ENCODE measurements at regions not wholly inside any gene's neighbourhood (a gene's known extent, or its start where the extent isn't known, plus 50 kb on each side); places are given as distances from the start of the nearest gene placed in this dataset.
A peak's percentile ranks its signal among the peaks of the same experiment; 100 is the strongest.

- no peak for DNase-seq (ENCODE audit: low spot score)
- H3K4me1 ChIP-seq (ENCODE audit: control insufficient read depth in 2 of 2, insufficient read depth in 1 of 2, low read depth in 1 of 2, low read length in 2 of 2), result no peaks in the 10 kb centered on the region
- no peak overlapping the region for H3K14ac ChIP-seq (ENCODE audit: low read length)
- no peak overlapping the region for H3K4ac ChIP-seq (ENCODE audit: low read length)
- H3K18ac ChIP-seq (ENCODE audit: low read length), result no peak overlapping the region
- no peaks in the 10 kb centered on the region for H3K79me1 ChIP-seq (ENCODE audit: low read depth, low read length)
- no peaks in the 10 kb centered on the region for H3K9me3 ChIP-seq (replicated peaks in 1 of 2; ENCODE audit: control insufficient read depth in 2 of 2, insufficient read depth in 1 of 2, low read depth in 1 of 2, low read length in 2 of 2)
- H3K23ac ChIP-seq (ENCODE audit: low read depth, low read length, poor library complexity), result no peak overlapping the region
- no peaks in the 10 kb centered on the region for H3K27me3 ChIP-seq (ENCODE audit: control insufficient read depth in 3 of 3, insufficient read depth in 3 of 3, low read depth in 1 of 3, low read length in 3 of 3)
- no peaks in the 10 kb centered on the region for H3K36me3 ChIP-seq (replicated peaks in 1 of 2; ENCODE audit: control insufficient read depth in 2 of 2, insufficient read depth in 2 of 2, low read length in 2 of 2)
- no peak overlapping the region for H2AFZ ChIP-seq (ENCODE audit: low read length)
- H3K27ac ChIP-seq (replicated peaks; ENCODE audit: low read length), result no peak overlapping the region
- no peak overlapping the region for H2BK120ac ChIP-seq (ENCODE audit: low read depth, low read length)
- H3K4me3 ChIP-seq (ENCODE audit: low read length in 2 of 2), result no peak overlapping the region
- no peak overlapping the region for H2BK15ac ChIP-seq (ENCODE audit: low read length)
- H3K4me2 ChIP-seq (ENCODE audit: insufficient read depth, low read length, poor library complexity, severe bottlenecking), result no peak overlapping the region
- no peak overlapping the region for H4K8ac ChIP-seq (ENCODE audit: low read depth, low read length)
- no peak overlapping the region for H2BK12ac ChIP-seq (ENCODE audit: low read length)
- no peak overlapping the region for H2AK5ac ChIP-seq (ENCODE audit: low read depth, low read length)
- no peak overlapping the region for H2BK5ac ChIP-seq (ENCODE audit: low read length)
- H3K9ac ChIP-seq (ENCODE audit: low read depth, low read length, poor library complexity), result no peak overlapping the region
- H4K91ac ChIP-seq (ENCODE audit: low read depth, low read length, poor library complexity), result no peak overlapping the region
These were observed 1380.4 kb downstream of the SLITRK1 start for GRCh38 chr13:82501834-82502233.

- Histone ChIP-seq H3K4ac (ENCODE audit: low read length) (no peak overlapping the region), H2AFZ (ENCODE audit: low read length) (no peak overlapping the region), H3K27me3 (ENCODE audit: control insufficient read depth in 3 of 3, insufficient read depth in 3 of 3, low read depth in 1 of 3, low read length in 3 of 3) (no peaks in the 10 kb centered on the region), H2BK12ac (ENCODE audit: low read length) (no peak overlapping the region), H3K9ac (ENCODE audit: low read depth, low read length, poor library complexity) (no peak overlapping the region), H2AK5ac (ENCODE audit: low read depth, low read length) (no peak overlapping the region), H3K27ac (replicated peaks; ENCODE audit: low read length) (no peak overlapping the region), H3K36me3 (replicated peaks in 1 of 2; ENCODE audit: control insufficient read depth in 2 of 2, insufficient read depth in 2 of 2, low read length in 2 of 2) (no peaks in the 10 kb centered on the region), H3K23ac (ENCODE audit: low read depth, low read length, poor library complexity) (no peak overlapping the region), H3K4me2 (ENCODE audit: insufficient read depth, low read length, poor library complexity, severe bottlenecking) (no peak overlapping the region), H3K4me1 (ENCODE audit: control insufficient read depth in 2 of 2, insufficient read depth in 1 of 2, low read depth in 1 of 2, low read length in 2 of 2) (no peaks in the 10 kb centered on the region), H3K14ac (ENCODE audit: low read length) (no peak overlapping the region), H3K18ac (ENCODE audit: low read length) (no peak overlapping the region), H2BK15ac (ENCODE audit: low read length) (no peak overlapping the region), H3K4me3 (ENCODE audit: low read length in 2 of 2) (no peak overlapping the region), H3K79me1 (ENCODE audit: low read depth, low read length) (no peaks in the 10 kb centered on the region), H2BK120ac (ENCODE audit: low read depth, low read length) (no peak overlapping the region), H4K91ac (ENCODE audit: low read depth, low read length, poor library complexity) (no peak overlapping the region), H4K8ac (ENCODE audit: low read depth, low read length) (no peak overlapping the region), H3K9me3 (replicated peaks in 1 of 2; ENCODE audit: control insufficient read depth in 2 of 2, insufficient read depth in 1 of 2, low read depth in 1 of 2, low read length in 2 of 2) (no peaks in the 10 kb centered on the region), H2BK5ac (ENCODE audit: low read length) (no peak overlapping the region)
- no peak for DNase-seq (ENCODE audit: low spot score)
- no CpG with 5 or more reads among the region's 2 CpGs for WGBS, 2 donors (ENCODE audit: extremely low coverage in 2 of 2, insufficient read length in 2 of 2, insufficient replicate concordance in 1 of 2)
These were observed 1401.9 kb downstream of the SLITRK1 start for GRCh38 chr13:82480415-82480814.

DNA sequence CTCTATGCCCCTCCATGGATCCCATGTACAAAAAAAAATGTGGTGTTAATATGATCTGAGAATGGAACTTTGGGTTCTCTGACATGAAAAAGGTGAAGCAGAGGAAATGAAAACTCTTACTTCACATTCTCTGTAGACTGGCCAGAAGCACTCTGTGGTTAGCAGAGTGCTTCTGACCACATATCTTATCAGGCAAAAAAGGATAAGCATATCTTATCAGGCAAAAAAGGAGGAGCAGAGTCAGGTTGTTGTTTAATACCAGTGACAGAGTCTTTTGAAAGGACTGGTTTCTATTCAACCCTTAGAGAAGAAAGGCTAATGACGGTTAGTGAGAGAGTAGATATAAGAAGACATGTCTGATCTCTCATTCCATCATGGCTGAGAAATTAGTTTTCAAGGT lies 1404.8 kb downstream of the SLITRK1 start:
- H3K9me3 ChIP-seq (replicated peaks in 1 of 2; ENCODE audit: control insufficient read depth in 2 of 2, insufficient read depth in 1 of 2, low read depth in 1 of 2, low read length in 2 of 2), result no peaks in the 10 kb centered on the region
- H3K23ac ChIP-seq (ENCODE audit: low read depth, low read length, poor library complexity), result no peak overlapping the region
- H3K79me1 ChIP-seq (ENCODE audit: low read depth, low read length), result no peaks in the 10 kb centered on the region
- H2AFZ ChIP-seq (ENCODE audit: low read length), result peak overlapping the region; percentile 8
- H3K9ac ChIP-seq (ENCODE audit: low read depth, low read length, poor library complexity), result no peak overlapping the region
- H3K4me3 ChIP-seq (ENCODE audit: low read length in 2 of 2), result no peak overlapping the region
- no peak overlapping the region for H3K14ac ChIP-seq (ENCODE audit: low read length)
- no peak overlapping the region for H4K91ac ChIP-seq (ENCODE audit: low read depth, low read length, poor library complexity)
- no peaks in the 10 kb centered on the region for H3K27me3 ChIP-seq (ENCODE audit: control insufficient read depth in 3 of 3, insufficient read depth in 3 of 3, low read depth in 1 of 3, low read length in 3 of 3)
- no peak overlapping the region for H3K18ac ChIP-seq (ENCODE audit: low read length)
- no peaks in the 10 kb centered on the region for H3K4me1 ChIP-seq (ENCODE audit: control insufficient read depth in 2 of 2, insufficient read depth in 1 of 2, low read depth in 1 of 2, low read length in 2 of 2)
- no peak overlapping the region for H3K27ac ChIP-seq (replicated peaks; ENCODE audit: low read length)
- H2BK12ac ChIP-seq (ENCODE audit: low read length), result no peak overlapping the region
- H2BK5ac ChIP-seq (ENCODE audit: low read length), result no peak overlapping the region
- no peak overlapping the region for H3K4me2 ChIP-seq (ENCODE audit: insufficient read depth, low read length, poor library complexity, severe bottlenecking)
- DNase-seq (ENCODE audit: low spot score), result no peak
- H2BK120ac ChIP-seq (ENCODE audit: low read depth, low read length), result no peak overlapping the region
- no peak overlapping the region for H3K4ac ChIP-seq (ENCODE audit: low read length)
- no peak overlapping the region for H2BK15ac ChIP-seq (ENCODE audit: low read length)
- no peak overlapping the region for H4K8ac ChIP-seq (ENCODE audit: low read depth, low read length)
- no peak overlapping the region for H2AK5ac ChIP-seq (ENCODE audit: low read depth, low read length)
- WGBS, 2 donors (ENCODE audit: extremely low coverage in 2 of 2, insufficient read length in 2 of 2, insufficient replicate concordance in 1 of 2), result no CpG with 5 or more reads among the region's 1 CpG
- no peaks in the 10 kb centered on the region for H3K36me3 ChIP-seq (replicated peaks in 1 of 2; ENCODE audit: control insufficient read depth in 2 of 2, insufficient read depth in 2 of 2, low read length in 2 of 2)

DNA sequence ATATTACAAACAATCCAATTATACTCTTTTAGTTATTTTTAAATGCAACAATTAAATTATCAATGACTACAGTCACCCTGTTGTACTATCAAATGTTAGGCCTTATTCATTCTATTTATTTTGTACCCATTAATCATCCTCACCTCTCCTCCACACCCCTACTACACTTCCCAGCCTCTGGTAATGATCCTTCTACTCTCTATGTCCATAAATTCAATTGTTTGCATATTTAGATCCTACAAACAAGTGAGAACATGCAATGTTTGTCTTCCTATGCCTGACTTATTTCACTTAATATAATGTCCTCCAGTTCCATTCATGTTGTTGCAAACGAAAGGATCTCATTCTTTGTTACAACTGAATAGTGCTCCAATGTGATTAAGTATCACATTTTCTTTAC lies 1414.6 kb downstream of the SLITRK1 start:
- H3K4ac ChIP-seq (ENCODE audit: low read length), result no peak overlapping the region
- no peaks in the 10 kb centered on the region for H3K79me1 ChIP-seq (ENCODE audit: low read depth, low read length)
- H3K18ac ChIP-seq (ENCODE audit: low read length), result no peak overlapping the region
- no peak overlapping the region for H3K27ac ChIP-seq (replicated peaks; ENCODE audit: low read length)
- no peak overlapping the region for H4K91ac ChIP-seq (ENCODE audit: low read depth, low read length, poor library complexity)
- H3K23ac ChIP-seq (ENCODE audit: low read depth, low read length, poor library complexity), result no peak overlapping the region
- H3K9ac ChIP-seq (ENCODE audit: low read depth, low read length, poor library complexity), result no peak overlapping the region
- H2BK120ac ChIP-seq (ENCODE audit: low read depth, low read length), result no peak overlapping the region
- WGBS, 2 donors (ENCODE audit: extremely low coverage in 2 of 2, insufficient read length in 2 of 2, insufficient replicate concordance in 1 of 2), result no CpG with 5 or more reads among the region's 1 CpG
- no peak overlapping the region for H4K8ac ChIP-seq (ENCODE audit: low read depth, low read length)
- no peaks in the 10 kb centered on the region for H3K4me1 ChIP-seq (ENCODE audit: control insufficient read depth in 2 of 2, insufficient read depth in 1 of 2, low read depth in 1 of 2, low read length in 2 of 2)
- no peaks in the 10 kb centered on the region for H3K9me3 ChIP-seq (replicated peaks in 1 of 2; ENCODE audit: control insufficient read depth in 2 of 2, insufficient read depth in 1 of 2, low read depth in 1 of 2, low read length in 2 of 2)
- H3K36me3 ChIP-seq (replicated peaks in 1 of 2; ENCODE audit: control insufficient read depth in 2 of 2, insufficient read depth in 2 of 2, low read length in 2 of 2), result no peaks in the 10 kb centered on the region
- H2BK15ac ChIP-seq (ENCODE audit: low read length), result no peak overlapping the region
- no peak overlapping the region for H2BK5ac ChIP-seq (ENCODE audit: low read length)
- DNase-seq (ENCODE audit: low spot score), result no peak
- no peak overlapping the region for H2AFZ ChIP-seq (ENCODE audit: low read length)
- H3K4me2 ChIP-seq (ENCODE audit: insufficient read depth, low read length, poor library complexity, severe bottlenecking), result no peak overlapping the region
- H3K27me3 ChIP-seq (ENCODE audit: control insufficient read depth in 3 of 3, insufficient read depth in 3 of 3, low read depth in 1 of 3, low read length in 3 of 3), result no peaks in the 10 kb centered on the region
- H2AK5ac ChIP-seq (ENCODE audit: low read depth, low read length), result no peak overlapping the region
- no peak overlapping the region for H2BK12ac ChIP-seq (ENCODE audit: low read length)
- no peak overlapping the region for H3K14ac ChIP-seq (ENCODE audit: low read length)
- no peak overlapping the region for H3K4me3 ChIP-seq (ENCODE audit: low read length in 2 of 2)

All from neuronal stem cell (in vitro differentiated cells).